ENCODE measurements at regions not wholly inside any gene's neighbourhood (a gene's known extent, or its start where the extent isn't known, plus 50 kb on each side); places are given as distances from the start of the nearest gene placed in this dataset.

GRCh38 chr1:224846119-224846907 is 83.2 kb upstream of the DNAH14 start:
- Histone ChIP-seq H3K4me1 (replicated peaks in 1 of 2) (no peaks in the 10 kb centered on the region), H3K36me3 (replicated peaks in 1 of 2) (no peaks in the 10 kb centered on the region), H3K4me3 (no peak overlapping the region), H3K27me3 (no peaks in the 10 kb centered on the region), H3K27ac (no peak overlapping the region), H3K9me3 (replicated peaks in 1 of 3) (no peaks in the 10 kb centered on the region)
- intact Hi-C loops (cut with DNase I), result no loop called here
- TF ChIP-seq CTCF (IDR thresholded peaks at IDR 0.05), result no peak
- no peak for TF ChIP-seq POLR2A (IDR thresholded peaks at IDR 0.05)
- no peak for DNase-seq
- 67 to 82% (median 80%) methylated on average over 2 of the region's 2 CpGs for WGBS, 4 donors

GRCh38 chr1:224850446-224850845 is 79.0 kb upstream of the DNAH14 start:
- no peak overlapping the region for H3K4me3 ChIP-seq
- TF ChIP-seq POLR2A (IDR thresholded peaks at IDR 0.05), result no peak
- intact Hi-C loops (cut with DNase I), result loop anchor here (5.0 kb wide), 3 partner anchors 208 to 338 kb away; no protein-coding TSS in a partner anchor
- no peaks in the 10 kb centered on the region for H3K4me1 ChIP-seq (replicated peaks in 1 of 2)
- no peaks in the 10 kb centered on the region for H3K9me3 ChIP-seq (replicated peaks in 1 of 3)
- H3K27ac ChIP-seq, result no peak overlapping the region
- H3K36me3 ChIP-seq (replicated peaks in 1 of 2), result no peaks in the 10 kb centered on the region
- WGBS, 4 donors, result 86 to 95% (median 88%) methylated on average over 2 of the region's 2 CpGs
- no peaks in the 10 kb centered on the region for H3K27me3 ChIP-seq
- DNase-seq, result no peak

- Histone ChIP-seq H3K4me1 (replicated peaks in 1 of 2) (no peaks in the 10 kb centered on the region), H3K27me3 (no peaks in the 10 kb centered on the region), H3K4me3 (no peak overlapping the region), H3K27ac (no peak overlapping the region), H3K36me3 (replicated peaks in 1 of 2) (no peaks in the 10 kb centered on the region), H3K9me3 (replicated peaks in 1 of 3) (no peaks in the 10 kb centered on the region)
- peak; percentile 51 to 83 (median 74) for DNase-seq
- intact Hi-C loops (cut with DNase I), result loop anchor here (5.0 kb wide), 3 partner anchors 209 to 339 kb away; no protein-coding TSS in a partner anchor
- TF ChIP-seq CTCF (IDR thresholded peaks at IDR 0.05) (peak; percentile 47 to 59 (median 54)), POLR2A (IDR thresholded peaks at IDR 0.05) (no peak)
- WGBS, 4 donors, result 40 to 100% (median 51%) methylated on average over 2 to 6 of the region's 6 CpGs
Observed at GRCh38 chr1:224851210-224851847, 78.1 kb upstream of the DNAH14 start.

GRCh38 chr1:224851848-224852261 is 77.6 kb upstream of the DNAH14 start:
- intact Hi-C loops (cut with DNase I), result loop anchor here (5.0 kb wide), 3 partner anchors 210 to 340 kb away; no protein-coding TSS in a partner anchor
- H3K9me3 ChIP-seq (replicated peaks in 1 of 3), result no peaks in the 10 kb centered on the region
- WGBS, 4 donors, result 62 to 73% (median 65%) methylated on average over 5 to 9 of the region's 9 CpGs
- H3K36me3 ChIP-seq (replicated peaks in 1 of 2), result no peaks in the 10 kb centered on the region
- no peaks in the 10 kb centered on the region for H3K4me1 ChIP-seq (replicated peaks in 1 of 2)
- no peak overlapping the region for H3K27ac ChIP-seq
- no peak for TF ChIP-seq POLR2A (IDR thresholded peaks at IDR 0.05)
- TF ChIP-seq CTCF (IDR thresholded peaks at IDR 0.05), result peak in 1 of 6 experiments; percentile 1
- H3K4me3 ChIP-seq, result no peak overlapping the region
- no peaks in the 10 kb centered on the region for H3K27me3 ChIP-seq
- no peak for DNase-seq
